HK-2 (cell line): ENCODE measurements at regions not wholly inside any gene's neighbourhood (a gene's known extent, or its start where the extent isn't known, plus 50 kb on each side); places are given as distances from the start of the nearest gene placed in this dataset.

Source experiments
- DNase-seq: peaks from one replicate; pipeline ENCODE4 v3.0.0-alpha.2; 2018; ENCODE audit not compliant: unreplicated experiment

GRCh38 chr12:123100882-123101281 is 50.0 kb downstream of the PITPNM2 start:
- no peak for DNase-seq

DNA sequence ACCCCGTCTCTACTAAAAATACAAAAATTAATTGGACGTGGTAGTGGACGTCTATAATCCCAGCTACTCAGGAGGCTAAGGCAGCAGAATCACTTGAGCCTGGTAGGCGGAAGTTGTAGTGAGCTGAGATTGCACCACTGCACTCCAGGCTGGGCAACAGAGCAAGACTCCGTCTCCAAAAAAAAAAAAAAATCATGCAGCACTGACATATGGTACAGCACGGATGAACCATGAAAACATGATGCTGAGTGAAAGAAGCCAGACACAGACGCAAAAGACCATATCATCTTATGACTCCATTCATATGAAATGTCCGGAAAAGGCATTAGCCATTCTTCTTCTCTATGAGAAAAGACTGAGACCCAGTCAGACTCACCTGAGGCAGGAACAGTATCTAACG is 50.4 kb downstream of the PITPNM2 start:
- DNase-seq: no peak

- DNase-seq: no peak
Measured at GRCh38 chr12:123099560-123100192, 51.2 kb downstream of the PITPNM2 start.

GRCh38 chr12:123098780-123099179 is 52.1 kb downstream of the PITPNM2 start:
- no peak for DNase-seq

DNA sequence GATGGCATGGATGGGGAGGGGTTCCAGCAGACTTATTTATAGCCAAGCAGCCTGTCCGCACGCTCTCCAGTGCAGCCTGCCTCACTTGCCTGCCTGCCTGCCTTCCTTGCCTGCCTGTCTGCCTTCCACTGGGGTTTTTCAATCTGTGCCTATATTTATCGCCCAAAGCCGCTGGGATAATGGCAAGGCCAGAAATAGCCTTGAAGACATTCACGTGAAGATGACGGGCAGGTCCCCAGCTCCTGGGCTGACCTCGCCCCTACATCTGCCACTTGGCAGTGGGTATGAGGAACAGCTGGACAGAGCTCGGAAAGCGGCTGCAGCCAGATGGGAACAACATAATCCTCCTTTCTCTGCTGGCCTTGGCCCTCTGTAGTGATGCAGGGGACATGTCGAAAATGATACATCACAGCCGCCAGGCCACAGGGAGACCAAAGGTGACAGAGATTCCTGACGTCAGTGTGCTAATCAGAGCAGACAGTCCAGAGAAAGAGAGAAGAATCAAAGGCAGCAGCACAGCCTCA is 53.3 kb downstream of the PITPNM2 start:
- DNase-seq: no peak

GRCh38 chr12:123096741-123097140 is 54.1 kb downstream of the PITPNM2 start:
- DNase-seq: no peak

- no peak for DNase-seq
Measured at GRCh38 chr12:123096182-123096581, 54.7 kb downstream of the PITPNM2 start.

DNA sequence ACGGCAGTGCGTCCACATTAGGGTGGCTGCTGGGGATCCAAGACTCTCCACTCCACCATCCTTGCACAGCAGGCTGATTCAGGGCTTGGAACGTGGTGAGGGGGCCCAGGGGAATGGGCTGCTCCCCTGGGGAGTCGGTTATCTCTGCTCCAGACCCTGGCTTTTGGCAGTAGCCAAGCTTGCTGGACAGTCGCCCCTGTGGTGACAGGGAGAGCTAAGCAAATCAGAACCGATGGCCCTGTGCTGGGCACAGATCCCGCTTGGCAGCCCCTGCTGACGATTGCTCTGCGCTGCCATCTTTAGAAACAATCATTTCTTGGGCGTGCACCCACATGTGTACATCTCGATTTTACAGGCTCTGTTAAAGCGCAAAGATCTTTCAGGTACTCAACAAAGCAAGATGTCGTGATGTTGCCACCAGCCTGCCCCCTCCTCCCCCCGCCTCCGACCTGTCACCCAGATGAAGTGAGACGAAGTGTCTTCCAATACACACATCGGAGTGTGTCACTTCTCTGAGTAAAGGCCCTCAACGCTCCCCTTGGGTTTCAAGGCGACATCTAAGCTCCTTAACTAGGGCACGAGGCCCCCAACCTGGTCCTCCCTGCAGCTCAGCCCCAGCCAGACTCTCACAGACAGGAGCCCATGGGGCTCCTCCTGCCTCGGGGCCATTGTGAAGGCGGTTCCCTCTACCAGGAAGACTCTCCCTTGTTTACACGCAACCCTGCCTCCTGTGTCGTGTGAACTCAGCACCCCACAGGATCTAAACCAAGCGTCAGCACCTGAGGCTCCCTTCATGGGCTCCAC is 55.6 kb downstream of the PITPNM2 start:
- no peak for DNase-seq

DNA sequence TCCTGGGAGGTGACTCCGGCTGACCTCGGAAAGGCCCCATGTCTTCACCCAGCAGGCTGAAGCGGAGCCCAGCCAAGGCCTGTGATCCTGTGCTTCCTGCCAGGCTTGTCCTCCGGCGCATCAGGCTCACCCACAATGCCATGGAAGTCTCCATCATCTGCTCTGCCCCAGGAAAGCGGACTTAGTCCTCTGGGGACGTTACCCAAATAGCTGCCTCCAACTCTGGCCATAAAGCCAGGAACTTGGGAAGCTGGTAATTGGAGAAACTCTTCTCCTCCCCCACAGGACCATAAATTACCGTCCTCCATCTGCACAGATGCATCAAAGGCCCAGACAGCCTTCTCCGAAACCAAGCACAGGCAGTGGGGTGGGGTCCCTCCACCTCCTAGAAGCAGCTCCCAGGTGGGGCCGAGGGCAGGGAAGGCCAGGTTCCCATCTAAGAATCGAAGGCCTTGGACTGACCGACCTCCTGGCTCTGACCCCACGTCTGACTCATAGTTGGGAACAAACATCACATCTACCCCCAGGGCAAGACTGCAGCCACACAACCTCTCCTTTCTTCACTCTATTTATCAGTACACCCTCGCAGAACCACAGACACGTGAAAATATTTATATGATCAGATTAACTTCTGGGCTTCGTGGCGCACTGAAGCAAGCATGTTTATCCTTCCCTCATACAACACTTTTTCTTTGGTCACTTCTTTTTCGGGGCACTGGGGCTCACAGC is 56.4 kb downstream of the PITPNM2 start:
- DNase-seq: no peak

- DNase-seq: no peak
Measured at GRCh38 chr12:123092866-123093265, 58.0 kb downstream of the PITPNM2 start.

DNA sequence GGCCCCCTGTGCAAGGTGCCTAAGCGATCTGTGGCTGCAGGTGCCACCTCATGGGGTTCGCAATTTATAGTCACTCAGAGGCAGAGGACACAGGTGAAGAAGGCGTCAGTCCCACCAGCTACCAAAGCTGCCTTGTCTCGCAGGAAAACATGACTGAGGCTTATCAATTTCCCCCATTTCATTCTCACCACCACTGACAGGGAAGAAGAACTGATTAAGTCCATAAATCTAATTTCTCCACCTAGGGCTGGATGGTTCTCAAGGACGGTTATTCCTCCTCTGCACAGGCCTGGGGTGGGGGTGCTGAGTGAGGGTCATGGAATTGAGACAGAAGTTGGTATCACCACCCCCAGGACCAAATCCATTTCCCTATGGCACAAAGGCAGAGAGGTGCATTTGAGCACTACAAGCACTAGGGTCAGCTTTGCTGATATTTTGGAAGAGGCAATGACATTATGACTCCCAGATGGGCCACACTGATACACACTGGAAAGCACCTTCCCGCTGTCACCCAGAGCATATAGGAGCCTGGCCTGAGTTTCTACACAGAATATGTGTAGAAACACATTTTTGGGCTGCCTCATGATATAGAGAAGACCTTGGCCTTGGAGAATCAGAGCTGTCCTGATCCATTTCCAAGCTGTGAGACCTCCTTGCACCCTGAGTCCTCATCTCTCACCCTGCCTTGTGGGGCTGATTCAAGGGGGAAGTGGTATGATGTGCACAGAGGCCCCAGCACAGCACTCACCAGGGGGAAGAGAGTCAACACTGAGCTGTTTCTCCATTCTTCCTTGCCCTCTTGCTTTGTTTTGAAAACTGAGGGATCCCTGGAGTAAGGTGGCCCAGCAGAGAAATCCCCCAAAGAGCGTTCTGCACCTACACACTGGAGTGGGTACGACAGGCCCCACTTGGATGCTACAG is 59.4 kb downstream of the PITPNM2 start:
- DNase-seq: no peak

DNA sequence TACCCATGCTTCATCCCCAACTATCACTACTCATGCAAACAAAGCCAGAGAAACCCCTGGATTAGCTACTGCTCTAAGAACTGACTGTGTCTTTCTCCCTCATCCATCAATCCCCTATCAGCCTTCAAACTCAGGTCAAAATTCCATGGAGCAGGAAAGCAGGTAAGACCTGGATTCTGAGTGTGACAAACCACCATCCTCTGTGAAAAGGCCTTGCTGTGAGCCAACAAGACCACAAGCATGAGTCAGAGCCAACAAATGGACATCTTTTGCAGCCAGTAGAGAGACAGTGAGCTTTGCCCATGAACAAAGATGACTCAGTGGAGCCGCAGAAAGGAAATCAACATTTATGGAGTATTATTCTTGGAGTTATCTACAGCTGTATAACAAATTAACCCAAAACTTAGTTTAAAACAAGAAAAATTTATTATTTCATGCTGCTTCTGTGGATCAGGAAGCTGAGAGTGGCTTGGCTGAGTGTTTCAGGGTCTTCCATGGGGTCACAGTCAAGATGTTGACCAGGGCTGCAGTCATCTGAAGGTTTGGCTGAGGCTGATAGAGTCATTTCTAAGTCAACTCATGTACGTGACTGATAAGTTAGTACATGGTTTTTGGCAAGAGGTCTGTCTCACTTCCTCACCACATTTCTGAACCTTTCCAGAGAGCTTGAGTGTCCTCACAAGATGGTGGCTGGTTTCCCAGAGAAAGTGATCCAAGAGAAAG is 61.1 kb downstream of the PITPNM2 start:
- DNase-seq: peak; percentile 58

GRCh38 chr12:123089140-123089539 is 61.8 kb downstream of the PITPNM2 start:
- DNase-seq: no peak

GRCh38 chr12:123085730-123086487 is 65.0 kb downstream of the PITPNM2 start:
- DNase-seq: peak; percentile 81

DNA sequence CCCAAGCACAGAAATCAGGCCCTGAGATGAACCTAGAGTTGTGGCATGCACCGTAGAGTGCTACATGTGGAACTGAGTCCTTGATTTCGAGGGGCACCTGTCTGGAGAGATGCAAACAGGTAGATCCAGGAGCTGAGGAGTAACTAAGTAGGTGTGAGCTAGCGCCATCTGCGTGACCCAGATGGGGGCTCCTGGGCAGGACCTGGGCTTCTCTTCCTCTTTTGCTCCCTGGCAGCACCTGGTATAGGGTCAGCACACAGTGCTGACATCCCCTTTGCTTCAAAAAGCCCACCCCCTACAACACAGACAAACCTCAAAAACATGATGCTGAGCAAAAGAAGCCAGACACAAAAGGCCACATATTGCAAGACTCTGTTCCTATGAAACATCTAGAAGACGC is 65.8 kb downstream of the PITPNM2 start:
- no peak for DNase-seq

- no peak for DNase-seq
Measured at GRCh38 chr12:123083661-123084571, 67.0 kb downstream of the PITPNM2 start.

DNA sequence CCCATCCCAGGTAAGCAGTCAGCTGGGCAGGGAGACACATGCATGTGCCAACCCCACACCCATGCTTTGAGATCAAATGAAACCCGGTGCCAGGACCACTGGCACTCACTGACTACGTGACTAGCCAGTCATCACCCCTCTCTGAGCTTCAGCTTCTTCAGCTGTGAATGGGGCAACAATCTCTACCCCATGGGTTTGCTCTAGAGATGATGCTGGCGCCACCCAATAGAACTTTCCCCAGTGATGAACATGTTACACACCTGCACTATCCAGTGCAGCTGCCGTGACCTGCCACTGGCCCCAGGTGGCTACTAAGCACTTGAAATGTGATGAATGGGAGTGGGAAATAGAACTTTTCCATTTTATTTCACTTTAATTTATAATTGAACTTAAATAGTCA is 70.3 kb downstream of the PITPNM2 start:
- DNase-seq: no peak

- no peak for DNase-seq
Measured at GRCh38 chr12:123078531-123079155, 72.2 kb downstream of the PITPNM2 start.

DNA sequence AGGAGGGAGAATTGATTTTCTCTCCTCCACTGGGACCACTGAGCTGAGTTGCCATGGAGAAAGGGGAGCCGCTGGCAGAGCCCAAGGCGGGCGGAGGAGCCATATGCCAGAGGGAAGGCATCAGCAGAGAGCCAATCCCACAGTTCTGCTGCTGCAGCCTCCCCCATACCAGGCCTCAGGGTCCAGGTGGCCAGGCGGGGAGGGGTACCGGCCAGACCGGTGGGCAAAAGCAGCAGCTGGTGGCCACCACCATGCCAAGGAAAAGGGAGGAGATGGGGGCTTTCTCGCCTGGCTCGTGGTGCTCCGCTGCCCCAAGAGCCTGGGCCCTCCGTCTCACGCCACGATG is 72.8 kb downstream of the PITPNM2 start:
- no peak for DNase-seq
